ENCODE measurements at regions not wholly inside any gene's neighbourhood (a gene's known extent, or its start where the extent isn't known, plus 50 kb on each side); places are given as distances from the start of the nearest gene placed in this dataset.

GRCh38 chrX:63581906-63582305, 203.1 kb downstream of the ARHGEF9 start:
- 8% methylated on average over 1 of the region's 1 CpG for WGBS (ENCODE audit: missing lambda C conversion rate)
- FAIRE-seq = no peak
- H3K4me3 ChIP-seq = no peak overlapping the region
- no peak for DNase-seq (ENCODE audit: low read depth in 1 of 2, low spot score in 1 of 2)
- no peak for ATAC-seq
- no peaks in the 10 kb centered on the region for H3K4me1 ChIP-seq
- H3K27ac ChIP-seq = no peak overlapping the region
- ChIA-PET CTCF (no interaction called here), POLR2A (no interaction called here)
- H3K9me3 ChIP-seq = no peaks in the 10 kb centered on the region
- H3K4me2 ChIP-seq = no peak overlapping the region
- TF ChIP-seq MAFK (IDR thresholded peaks at IDR 0.05; ENCODE audit: partially characterized antibody) = no peak
- no peak for TF ChIP-seq FOXS1 (CRISPR knock-in tag; IDR thresholded peaks at IDR 0.05)
- TF ChIP-seq NR3C1 (IDR thresholded peaks at IDR 0.05) = no peak
- TF ChIP-seq NFE2L2 (conservative IDR thresholded peaks at IDR 0.05; ENCODE audit: low read length) = no peak
- TF ChIP-seq CEBPB (IDR thresholded peaks at IDR 0.05) = no peak
- TF ChIP-seq EHMT2 (IDR thresholded peaks at IDR 0.05; ENCODE audit: low read depth) = no peak
- no peak for TF ChIP-seq ATOH8 (CRISPR knock-in tag; IDR thresholded peaks at IDR 0.05; ENCODE audit: low read depth)
- no peak for TF ChIP-seq ZSCAN20 (CRISPR knock-in tag; IDR thresholded peaks at IDR 0.05)
- TF ChIP-seq CBX8 (IDR thresholded peaks at IDR 0.05) = no peak
- no peak for TF ChIP-seq HOXB5 (CRISPR knock-in tag; IDR thresholded peaks at IDR 0.05)
- TF ChIP-seq JUN (IDR thresholded peaks at IDR 0.05) = no peak
- TF ChIP-seq BCL3 (IDR thresholded peaks at IDR 0.05) = no peak

- no peak for ATAC-seq
- 4% methylated on average over 5 of the region's 5 CpGs for WGBS (ENCODE audit: missing lambda C conversion rate)
- H3K4me3 ChIP-seq = no peak overlapping the region
- peak in 1 of 2 experiments; percentile 1 for DNase-seq (ENCODE audit: low read depth in 1 of 2, low spot score in 1 of 2)
- no peak for TF ChIP-seq FOXS1 (CRISPR knock-in tag; IDR thresholded peaks at IDR 0.05)
- TF ChIP-seq HES2 (IDR thresholded peaks at IDR 0.05) = no peak
- TF ChIP-seq HOXB13 (CRISPR knock-in tag; IDR thresholded peaks at IDR 0.05; ENCODE audit: low read depth) = no peak
- no peak for TF ChIP-seq ZSCAN20 (CRISPR knock-in tag; IDR thresholded peaks at IDR 0.05)
- TF ChIP-seq RAD21 (conservative IDR thresholded peaks at IDR 0.05 in 1 of 2, IDR thresholded peaks at IDR 0.05 in 1 of 2) = no peak
- TF ChIP-seq CHD2 (IDR thresholded peaks at IDR 0.05; ENCODE audit: low read length, partially characterized antibody) = no peak
- TF ChIP-seq RARB (CRISPR knock-in tag; IDR thresholded peaks at IDR 0.05) = no peak
- TF ChIP-seq PHF8 (IDR thresholded peaks at IDR 0.05; ENCODE audit: borderline replicate concordance, low read depth) = no peak
- no peak for TF ChIP-seq EP300 (IDR thresholded peaks at IDR 0.05)
- TF ChIP-seq RCOR1 (IDR thresholded peaks at IDR 0.05; ENCODE audit: low read depth, low read length) = no peak
- TF ChIP-seq HDAC2 (IDR thresholded peaks at IDR 0.05) = no peak
- TF ChIP-seq MAFK (IDR thresholded peaks at IDR 0.05; ENCODE audit: partially characterized antibody) = no peak
- no peak for TF ChIP-seq JUN (IDR thresholded peaks at IDR 0.05)
- no peak for TF ChIP-seq ZFP36 (IDR thresholded peaks at IDR 0.05; ENCODE audit: borderline replicate concordance, partially characterized antibody)
- TF ChIP-seq NR3C1 (IDR thresholded peaks at IDR 0.05) = no peak
- TF ChIP-seq CBX2 (IDR thresholded peaks at IDR 0.05; ENCODE audit: borderline replicate concordance, low read depth) = no peak
- TF ChIP-seq EHMT2 (IDR thresholded peaks at IDR 0.05; ENCODE audit: low read depth) = no peak
- TF ChIP-seq GATA3 (IDR thresholded peaks at IDR 0.05; ENCODE audit: borderline replicate concordance) = no peak
- no peak for TF ChIP-seq REST (IDR thresholded peaks at IDR 0.05)
- TF ChIP-seq HOXA7 (CRISPR knock-in tag; IDR thresholded peaks at IDR 0.05) = no peak
- no peak overlapping the region for H3K27ac ChIP-seq
- H3K4me2 ChIP-seq = no peak overlapping the region
- FAIRE-seq = no peak
- CTCF ChIA-PET = no interaction called here
- no peaks in the 10 kb centered on the region for H3K4me1 ChIP-seq
- POLR2A ChIA-PET = no interaction called here
- H3K9me3 ChIP-seq = no peaks in the 10 kb centered on the region
Measured at GRCh38 chrX:63581398-63581797, 203.6 kb downstream of the ARHGEF9 start.
